NK-92 treated with Interleukin-12 subunit alpha and Interleukin-12 subunit beta, amount 100 ng/mL, for 24 hours (cell line): ENCODE measurements at regions not wholly inside any gene's neighbourhood (a gene's known extent, or its start where the extent isn't known, plus 50 kb on each side); places are given as distances from the start of the nearest gene placed in this dataset.
"Not testable (repeated sequence)": the region's sequence is repeated elsewhere in the genome, so short reads cannot be mapped to it uniquely, and the experiment has no call there.

Experiments used
- DNase-seq: peaks from one replicate; lab custom pipeline; 2025; lab: John Stamatoyannopoulos, UW

GRCh38 chr6:99668036-99668705 lies 61.5 kb downstream of the PRDM13 start:
- DNase-seq = no peak

GRCh38 chr6:99689916-99690685 lies 83.5 kb downstream of the PRDM13 start:
- DNase-seq = no peak

GRCh38 chr6:99702287-99702686 lies 95.7 kb downstream of the PRDM13 start:
- not testable (repeated sequence) for DNase-seq

- DNase-seq = no peak
Observed at GRCh38 chr6:99709062-99709461, 102.4 kb downstream of the PRDM13 start.

GRCh38 chr6:99711302-99711701 lies 104.7 kb downstream of the PRDM13 start:
- no peak for DNase-seq

GRCh38 chr6:99711925-99712324 lies 105.3 kb downstream of the PRDM13 start:
- no peak for DNase-seq

GRCh38 chr6:99712519-99712918 lies 105.9 kb downstream of the PRDM13 start:
- no peak for DNase-seq

- DNase-seq = not testable (repeated sequence)
Observed at GRCh38 chr6:99722043-99722442, 115.4 kb downstream of the PRDM13 start.

GRCh38 chr6:99730237-99730636 lies 123.6 kb downstream of the PRDM13 start:
- not testable (repeated sequence) for DNase-seq

- peak; percentile 6 for DNase-seq
Observed at GRCh38 chr6:99736302-99736701, 129.7 kb downstream of the PRDM13 start.

- DNase-seq = no peak
Observed at GRCh38 chr6:99739526-99739925, 132.9 kb downstream of the PRDM13 start.

- DNase-seq = no peak
Observed at GRCh38 chr6:99741092-99741491, 134.5 kb downstream of the PRDM13 start.

- DNase-seq = no peak
Observed at GRCh38 chr6:99743647-99744046, 137.0 kb downstream of the PRDM13 start.

- DNase-seq = no peak
Observed at GRCh38 chr6:99745651-99746050, 139.0 kb downstream of the PRDM13 start.

- peak; percentile 16 for DNase-seq
Observed at GRCh38 chr6:99746261-99746895, 139.7 kb downstream of the PRDM13 start.

GRCh38 chr6:99761711-99762110 lies 155.1 kb downstream of the PRDM13 start:
- no peak for DNase-seq

GRCh38 chr6:99768166-99768565 lies 161.5 kb downstream of the PRDM13 start:
- DNase-seq = no peak

GRCh38 chr6:99779631-99780555 lies 173.3 kb downstream of the PRDM13 start:
- no peak for DNase-seq

- no peak for DNase-seq
Observed at GRCh38 chr6:99780556-99780885, 173.9 kb downstream of the PRDM13 start.

GRCh38 chr6:99789767-99790166 lies 183.1 kb downstream of the PRDM13 start:
- DNase-seq = no peak

GRCh38 chr6:99790679-99791078 lies 184.0 kb downstream of the PRDM13 start:
- DNase-seq = no peak

- DNase-seq = no peak
Observed at GRCh38 chr6:99801805-99802204, 192.2 kb downstream of the MCHR2 start.
